Nephron (organoid): ENCODE measurements at regions not wholly inside any gene's neighbourhood (a gene's known extent, or its start where the extent isn't known, plus 50 kb on each side); places are given as distances from the start of the nearest gene placed in this dataset.
"Not testable (repeated sequence)": the region's sequence is repeated elsewhere in the genome, so short reads cannot be mapped to it uniquely, and the experiment has no call there.

Source experiments
- H3K27ac Mint-ChIP-seq, 3 experiments: 2 replicates each; pipeline ENCODE4 v1.8.0; 2020; ENCODE audit warnings: mixed read lengths in 3 of 3, mild to moderate bottlenecking in 2 of 3, moderate library complexity in 1 of 3
- H3K27me3 Mint-ChIP-seq: 2 replicates; pipeline ENCODE4 v1.8.0; 2021; ENCODE audit warnings: low read depth, mild to moderate bottlenecking, moderate library complexity, mixed read lengths
- H3K36me3 Mint-ChIP-seq: 2 replicates; pipeline ENCODE4 v1.8.0; 2020; ENCODE audit warnings: low read depth, mixed read lengths
- H3K4me1 Mint-ChIP-seq: 2 replicates; pipeline ENCODE4 v1.8.0; 2020; ENCODE audit warnings: mixed read lengths
- H3K4me3 Mint-ChIP-seq, 3 experiments: 2 replicates each; pipeline ENCODE4 v1.8.0; 2020; ENCODE audit warnings: mild to moderate bottlenecking in 3 of 3, mixed read lengths in 3 of 3, moderate library complexity in 2 of 3
- H3K9me3 Mint-ChIP-seq: 2 replicates; pipeline ENCODE4 v1.8.0; 2020; ENCODE audit warnings: mixed read lengths
- TF ChIP-seq, protein P1 (sequence below), 3 experiments: fragments of 200-600 bp; sonication (generic); IDR thresholded peaks; one replicate each; pipeline ENCODE4 v1.5.0; 2021; ENCODE audit warnings: antibody characterized with exemption in 3 of 3; ENCODE audit not compliant: unreplicated experiment in 3 of 3

DNA sequence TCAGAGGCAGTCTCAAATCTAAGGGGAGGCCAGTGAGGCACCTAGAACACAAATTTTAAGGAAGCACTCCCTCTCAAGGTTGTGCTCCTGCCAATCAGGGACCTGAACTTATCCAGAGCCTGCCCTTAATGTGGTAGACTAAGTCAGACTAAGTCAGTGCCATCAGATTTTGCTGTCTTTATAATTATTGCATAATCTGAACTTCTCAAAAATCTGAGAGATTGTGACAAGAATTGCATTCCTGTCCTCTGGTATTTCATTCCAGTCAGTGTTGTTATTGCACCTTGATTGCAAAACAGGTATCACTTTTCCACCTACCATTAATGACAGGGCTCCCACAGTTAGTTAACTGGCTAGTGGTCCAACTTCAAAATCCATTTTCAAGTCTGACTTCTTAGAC lies 197.1 kb upstream of the HCN1 start:
- TF ChIP-seq, protein P1, sequence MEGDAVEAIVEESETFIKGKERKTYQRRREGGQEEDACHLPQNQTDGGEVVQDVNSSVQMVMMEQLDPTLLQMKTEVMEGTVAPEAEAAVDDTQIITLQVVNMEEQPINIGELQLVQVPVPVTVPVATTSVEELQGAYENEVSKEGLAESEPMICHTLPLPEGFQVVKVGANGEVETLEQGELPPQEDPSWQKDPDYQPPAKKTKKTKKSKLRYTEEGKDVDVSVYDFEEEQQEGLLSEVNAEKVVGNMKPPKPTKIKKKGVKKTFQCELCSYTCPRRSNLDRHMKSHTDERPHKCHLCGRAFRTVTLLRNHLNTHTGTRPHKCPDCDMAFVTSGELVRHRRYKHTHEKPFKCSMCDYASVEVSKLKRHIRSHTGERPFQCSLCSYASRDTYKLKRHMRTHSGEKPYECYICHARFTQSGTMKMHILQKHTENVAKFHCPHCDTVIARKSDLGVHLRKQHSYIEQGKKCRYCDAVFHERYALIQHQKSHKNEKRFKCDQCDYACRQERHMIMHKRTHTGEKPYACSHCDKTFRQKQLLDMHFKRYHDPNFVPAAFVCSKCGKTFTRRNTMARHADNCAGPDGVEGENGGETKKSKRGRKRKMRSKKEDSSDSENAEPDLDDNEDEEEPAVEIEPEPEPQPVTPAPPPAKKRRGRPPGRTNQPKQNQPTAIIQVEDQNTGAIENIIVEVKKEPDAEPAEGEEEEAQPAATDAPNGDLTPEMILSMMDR (IDR thresholded peaks at IDR 0.05; ENCODE audit: unreplicated experiment in 3 of 3): no peak
- no peaks in the 10 kb centered on the region for H3K4me1 Mint-ChIP-seq
- peaks cover 34% of the 10 kb centered on the region for H3K9me3 Mint-ChIP-seq
- no peaks in the 10 kb centered on the region for H3K36me3 Mint-ChIP-seq
- no peak overlapping the region for H3K4me3 Mint-ChIP-seq
- peaks cover 3% of the 10 kb centered on the region for H3K27me3 Mint-ChIP-seq
- H3K27ac Mint-ChIP-seq: no peak overlapping the region

DNA sequence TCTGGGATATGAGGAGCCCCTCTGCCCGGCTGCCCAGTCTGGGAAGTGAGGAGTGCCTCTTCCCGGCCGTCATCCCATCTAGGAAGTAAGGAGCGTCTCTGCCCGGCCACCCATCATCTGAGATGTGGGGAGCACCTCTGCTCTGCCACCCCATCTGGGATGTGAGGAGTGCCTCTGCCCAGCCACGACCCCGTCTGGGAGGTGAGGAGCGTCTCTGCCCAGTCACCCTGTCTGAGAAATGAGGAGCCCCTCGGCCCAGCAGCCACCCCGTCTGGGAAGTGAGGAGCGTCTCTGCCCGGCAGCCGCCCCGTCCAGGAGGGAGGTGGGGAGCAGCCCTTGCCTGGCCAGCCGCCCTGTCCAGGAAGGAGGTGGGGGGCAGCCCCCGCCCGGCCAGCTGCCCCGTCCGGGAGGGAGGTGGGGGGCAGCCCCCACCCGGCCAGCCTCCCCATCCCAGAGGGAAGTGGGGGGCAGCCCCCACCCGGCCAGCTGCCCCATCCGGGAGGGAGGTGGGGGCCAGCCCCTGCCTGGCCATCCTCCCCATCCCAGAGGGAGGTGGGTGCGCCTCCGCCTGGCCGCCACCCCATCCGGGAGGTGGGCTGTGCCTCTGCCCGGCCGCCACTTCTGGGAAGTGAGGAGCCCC lies 194.4 kb upstream of the HCN1 start:
- H3K4me3 Mint-ChIP-seq, H3K36me3 Mint-ChIP-seq, H3K27ac Mint-ChIP-seq, H3K27me3 Mint-ChIP-seq, H3K4me1 Mint-ChIP-seq: not testable (repeated sequence)
- peaks cover 37% of the 10 kb centered on the region for H3K9me3 Mint-ChIP-seq

DNA sequence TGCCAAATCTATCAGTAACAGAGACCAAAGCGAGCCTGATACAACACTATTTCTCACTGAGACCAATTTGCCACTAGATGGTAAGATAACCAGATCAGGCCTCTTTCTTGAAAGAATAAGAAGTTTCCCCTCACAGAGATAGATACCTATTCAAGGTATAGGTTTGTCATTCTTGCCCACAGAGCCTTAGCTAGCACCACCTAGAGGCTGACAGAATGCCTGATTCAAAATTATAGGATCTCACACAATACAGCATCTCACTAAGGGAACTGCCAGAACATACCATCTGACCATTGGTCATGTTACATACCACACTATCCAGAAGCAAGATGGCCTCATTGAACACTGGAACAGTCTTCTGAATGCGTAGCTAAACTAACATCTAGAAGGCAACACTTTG lies 166.6 kb upstream of the HCN1 start:
- Mint-ChIP-seq H3K4me3 (no peak overlapping the region), H3K27me3 (no peaks in the 10 kb centered on the region), H3K9me3 (peaks cover 32% of the 10 kb centered on the region), H3K36me3 (no peaks in the 10 kb centered on the region), H3K27ac (no peak overlapping the region), H3K4me1 (no peaks in the 10 kb centered on the region)
- TF ChIP-seq, protein P1 (IDR thresholded peaks at IDR 0.05; ENCODE audit: unreplicated experiment in 3 of 3): no peak

- TF ChIP-seq, protein P1 (IDR thresholded peaks at IDR 0.05; ENCODE audit: unreplicated experiment in 3 of 3): no peak
- H3K4me1 Mint-ChIP-seq: no peaks in the 10 kb centered on the region
- no peak overlapping the region for H3K4me3 Mint-ChIP-seq
- peaks cover 42% of the 10 kb centered on the region for H3K9me3 Mint-ChIP-seq
- no peaks in the 10 kb centered on the region for H3K36me3 Mint-ChIP-seq
- H3K27ac Mint-ChIP-seq: no peak overlapping the region
- H3K27me3 Mint-ChIP-seq: no peaks in the 10 kb centered on the region
Observed at GRCh38 chr5:45847877-45848276, 151.7 kb upstream of the HCN1 start.

DNA sequence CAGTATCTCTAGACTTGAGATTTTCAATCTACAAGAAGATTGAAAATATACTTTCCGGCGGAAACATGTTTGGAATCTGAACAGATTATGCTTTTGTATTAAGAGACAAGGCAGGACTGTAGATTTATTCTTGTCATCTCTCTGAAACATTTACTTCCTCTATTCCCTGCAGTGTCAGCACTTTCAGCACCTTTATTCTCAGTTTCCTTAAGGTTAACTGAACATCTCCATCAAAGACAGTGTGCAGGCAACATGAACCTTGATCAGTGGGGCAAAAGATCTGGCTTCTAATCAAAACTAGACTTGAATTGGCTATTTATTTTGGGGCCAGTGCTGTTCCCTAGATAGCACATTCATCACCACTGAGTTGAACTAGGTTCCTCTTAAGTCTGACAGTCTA lies 129.9 kb upstream of the HCN1 start:
- H3K27ac Mint-ChIP-seq: no peak overlapping the region
- no peaks in the 10 kb centered on the region for H3K27me3 Mint-ChIP-seq
- peaks cover 7% of the 10 kb centered on the region for H3K9me3 Mint-ChIP-seq
- no peak overlapping the region for H3K4me3 Mint-ChIP-seq
- TF ChIP-seq, protein P1 (IDR thresholded peaks at IDR 0.05; ENCODE audit: unreplicated experiment in 3 of 3): no peak
- H3K4me1 Mint-ChIP-seq: no peaks in the 10 kb centered on the region
- no peaks in the 10 kb centered on the region for H3K36me3 Mint-ChIP-seq

DNA sequence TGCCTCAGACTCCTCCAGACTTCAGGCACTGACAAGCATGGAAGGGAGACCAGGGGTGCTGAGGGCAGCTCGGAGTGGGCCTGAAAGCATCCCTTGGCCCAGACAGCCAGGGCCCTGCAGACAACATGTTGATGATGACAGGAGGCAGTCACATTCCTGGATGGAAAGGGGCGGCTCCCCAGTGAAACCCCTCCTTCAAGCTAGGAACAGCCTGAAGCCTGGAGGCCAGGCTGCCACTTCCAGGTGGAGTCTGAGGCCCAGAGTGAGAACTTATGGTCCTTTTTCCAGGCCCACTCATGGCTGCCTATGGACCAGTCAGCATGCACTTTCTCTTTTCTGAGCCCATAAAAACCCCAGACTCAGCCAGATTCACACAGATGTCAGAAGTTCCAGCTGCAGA lies 104.2 kb upstream of the HCN1 start:
- Mint-ChIP-seq H3K27me3 (no peaks in the 10 kb centered on the region), H3K9me3 (peaks cover 15% of the 10 kb centered on the region), H3K4me1 (no peaks in the 10 kb centered on the region), H3K4me3 (no peak overlapping the region), H3K27ac (no peak overlapping the region), H3K36me3 (no peaks in the 10 kb centered on the region)
- TF ChIP-seq, protein P1 (IDR thresholded peaks at IDR 0.05; ENCODE audit: unreplicated experiment in 3 of 3): no peak
